ENCODE measurements at regions not wholly inside any gene's neighbourhood (a gene's known extent, or its start where the extent isn't known, plus 50 kb on each side); places are given as distances from the start of the nearest gene placed in this dataset.

DNA sequence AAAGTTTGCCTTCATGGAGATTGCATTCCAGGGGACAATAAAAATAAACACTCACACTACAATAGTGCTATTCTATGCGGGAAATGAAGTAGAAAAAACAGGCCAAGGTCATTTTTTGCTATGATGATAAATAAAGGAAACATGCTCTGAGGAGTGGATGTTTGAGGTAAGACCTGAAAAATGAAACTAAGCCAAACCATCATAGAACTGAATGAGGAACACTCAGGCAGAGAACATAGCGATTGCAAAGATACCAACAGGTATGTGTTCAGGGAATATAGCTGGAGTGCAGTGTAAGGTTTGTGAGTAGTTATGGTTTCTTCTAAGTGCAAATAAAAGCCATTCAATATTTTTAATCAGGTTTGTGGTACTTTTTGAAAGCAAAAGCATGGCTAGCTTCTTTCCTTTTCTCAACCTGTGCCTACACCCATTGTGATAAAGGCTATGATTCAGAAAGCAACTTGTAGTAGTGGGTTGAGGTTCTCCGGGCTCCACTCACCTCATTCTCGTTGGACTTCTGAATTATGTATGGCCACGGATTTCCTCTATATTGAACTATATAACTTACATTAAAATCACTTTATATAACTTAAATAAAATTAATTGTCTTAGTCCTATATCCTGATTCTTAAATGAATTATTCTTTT is 278.2 kb upstream of the CHORDC1 start:
- CTCF ChIA-PET, result no interaction called here
- Histone ChIP-seq H3K4me2 (ENCODE audit: low read depth, low read length) (no peak overlapping the region), H4K8ac (ENCODE audit: low read depth in 2 of 2, low read length in 2 of 2) (no peak overlapping the region), H3K27ac (ENCODE audit: insufficient read depth, low read length) (no peak overlapping the region), H4K5ac (ENCODE audit: low read depth, low read length) (no peak overlapping the region), H3K9me3 (ENCODE audit: control insufficient read depth, insufficient read depth, low read length) (no peaks in the 10 kb centered on the region), H2BK15ac (ENCODE audit: low read depth, low read length) (no peak overlapping the region), H3K4me1 (ENCODE audit: control insufficient read depth, insufficient read depth, low read length) (no peaks in the 10 kb centered on the region), H3K4ac (ENCODE audit: low read depth, low read length) (no peak overlapping the region), H3K14ac (replicated peaks; ENCODE audit: low read depth, low read length) (no peak overlapping the region), H4K91ac (ENCODE audit: insufficient read depth, low read depth, low read length) (no peak overlapping the region), H2AFZ (replicated peaks; ENCODE audit: low read length, poor library complexity) (no peak overlapping the region), H2BK5ac (ENCODE audit: low read depth, low read length, poor library complexity, severe bottlenecking) (no peak overlapping the region), H4K20me1 (ENCODE audit: insufficient read depth, low read length) (no peaks in the 10 kb centered on the region), H3K4me3 (ENCODE audit: insufficient read depth, low read depth, low read length) (no peak overlapping the region), H3K36me3 (ENCODE audit: control insufficient read depth, insufficient read depth, low read length) (no peaks in the 10 kb centered on the region), H2AK9ac (replicated peaks; ENCODE audit: low read depth, low read length, poor library complexity) (no peak overlapping the region), H3K79me1 (ENCODE audit: low read depth in 1 of 2, low read length in 2 of 2) (no peaks in the 10 kb centered on the region), H3K9ac (ENCODE audit: low read depth, low read length) (no peak overlapping the region), H2BK120ac (ENCODE audit: low read depth, low read length) (no peak overlapping the region), H2AK5ac (ENCODE audit: low read depth, low read length) (no peak overlapping the region), H2BK20ac (ENCODE audit: low read depth, low read length) (no peak overlapping the region), H3K56ac (ENCODE audit: extremely low read depth, insufficient read depth, low read length) (no peak overlapping the region), H3K23ac (ENCODE audit: low read depth, low read length) (no peak overlapping the region), H3K9me1 (ENCODE audit: insufficient read depth, low read length) (no peaks in the 10 kb centered on the region), H3K18ac (ENCODE audit: low read depth, low read length) (no peak overlapping the region), H3K27me3 (ENCODE audit: control insufficient read depth, insufficient read depth, low read length) (no peaks in the 10 kb centered on the region)
- in situ Hi-C loops (cut with MboI; ENCODE audit: low sequenced_read_pairs) (no loop called here), intact Hi-C loops (cut with micrococcal nuclease) (no loop called here), dilution Hi-C loops (cut with HindIII; ENCODE audit: low sequenced_read_pairs, unreplicated experiment) (no loop called here)
- TF ChIP-seq POLR2A (IDR thresholded peaks at IDR 0.05; ENCODE audit: low read depth, low read length), result no peak
- TF ChIP-seq, protein P1, sequence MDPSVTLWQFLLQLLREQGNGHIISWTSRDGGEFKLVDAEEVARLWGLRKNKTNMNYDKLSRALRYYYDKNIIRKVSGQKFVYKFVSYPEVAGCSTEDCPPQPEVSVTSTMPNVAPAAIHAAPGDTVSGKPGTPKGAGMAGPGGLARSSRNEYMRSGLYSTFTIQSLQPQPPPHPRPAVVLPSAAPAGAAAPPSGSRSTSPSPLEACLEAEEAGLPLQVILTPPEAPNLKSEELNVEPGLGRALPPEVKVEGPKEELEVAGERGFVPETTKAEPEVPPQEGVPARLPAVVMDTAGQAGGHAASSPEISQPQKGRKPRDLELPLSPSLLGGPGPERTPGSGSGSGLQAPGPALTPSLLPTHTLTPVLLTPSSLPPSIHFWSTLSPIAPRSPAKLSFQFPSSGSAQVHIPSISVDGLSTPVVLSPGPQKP (IDR thresholded peaks at IDR 0.05; ENCODE audit: borderline replicate concordance, low read depth, low read length), result no peak
- no peak for TF ChIP-seq FOS (IDR thresholded peaks at IDR 0.05; ENCODE audit: low read depth, low read length)
- TF ChIP-seq, protein P2, sequence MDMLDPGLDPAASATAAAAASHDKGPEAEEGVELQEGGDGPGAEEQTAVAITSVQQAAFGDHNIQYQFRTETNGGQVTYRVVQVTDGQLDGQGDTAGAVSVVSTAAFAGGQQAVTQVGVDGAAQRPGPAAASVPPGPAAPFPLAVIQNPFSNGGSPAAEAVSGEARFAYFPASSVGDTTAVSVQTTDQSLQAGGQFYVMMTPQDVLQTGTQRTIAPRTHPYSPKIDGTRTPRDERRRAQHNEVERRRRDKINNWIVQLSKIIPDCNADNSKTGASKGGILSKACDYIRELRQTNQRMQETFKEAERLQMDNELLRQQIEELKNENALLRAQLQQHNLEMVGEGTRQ (IDR thresholded peaks at IDR 0.05; ENCODE audit: low read depth, low read length), result no peak
- no peak for TF ChIP-seq BHLHE40 (IDR thresholded peaks at IDR 0.05; ENCODE audit: low read depth, low read length)
- no peak for TF ChIP-seq MAFK (IDR thresholded peaks at IDR 0.05; ENCODE audit: low read depth, low read length)
- no peak for TF ChIP-seq MAZ (IDR thresholded peaks at IDR 0.05; ENCODE audit: borderline replicate concordance, low read depth, low read length)
- TF ChIP-seq, protein P3, sequence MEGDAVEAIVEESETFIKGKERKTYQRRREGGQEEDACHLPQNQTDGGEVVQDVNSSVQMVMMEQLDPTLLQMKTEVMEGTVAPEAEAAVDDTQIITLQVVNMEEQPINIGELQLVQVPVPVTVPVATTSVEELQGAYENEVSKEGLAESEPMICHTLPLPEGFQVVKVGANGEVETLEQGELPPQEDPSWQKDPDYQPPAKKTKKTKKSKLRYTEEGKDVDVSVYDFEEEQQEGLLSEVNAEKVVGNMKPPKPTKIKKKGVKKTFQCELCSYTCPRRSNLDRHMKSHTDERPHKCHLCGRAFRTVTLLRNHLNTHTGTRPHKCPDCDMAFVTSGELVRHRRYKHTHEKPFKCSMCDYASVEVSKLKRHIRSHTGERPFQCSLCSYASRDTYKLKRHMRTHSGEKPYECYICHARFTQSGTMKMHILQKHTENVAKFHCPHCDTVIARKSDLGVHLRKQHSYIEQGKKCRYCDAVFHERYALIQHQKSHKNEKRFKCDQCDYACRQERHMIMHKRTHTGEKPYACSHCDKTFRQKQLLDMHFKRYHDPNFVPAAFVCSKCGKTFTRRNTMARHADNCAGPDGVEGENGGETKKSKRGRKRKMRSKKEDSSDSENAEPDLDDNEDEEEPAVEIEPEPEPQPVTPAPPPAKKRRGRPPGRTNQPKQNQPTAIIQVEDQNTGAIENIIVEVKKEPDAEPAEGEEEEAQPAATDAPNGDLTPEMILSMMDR (conservative IDR thresholded peaks at IDR 0.05; ENCODE audit: low read depth, low read length), result no peak
- no peak for TF ChIP-seq NFE2L2 (IDR thresholded peaks at IDR 0.05; ENCODE audit: low read depth, low read length)
- TF ChIP-seq MXI1 (IDR thresholded peaks at IDR 0.05; ENCODE audit: borderline replicate concordance, low read depth, low read length), result no peak
- TF ChIP-seq RAD21 (IDR thresholded peaks at IDR 0.05; ENCODE audit: low read length), result no peak
- ATAC-seq (ENCODE audit: low read depth) (no peak), DNase-seq (no peak)
- no TSS peak for BruUV-seq (replicated peaks)
- WGBS, 2 experiments (ENCODE audit: extremely low coverage in 2 of 2, insufficient read length in 1 of 2), result no CpG with 5 or more reads among the region's 5 CpGs
- POLR2A ChIA-PET (ENCODE audit: unreplicated experiment), result no interaction called here

Measured in IMR-90 (cell line).